ENCODE measurements at regions not wholly inside any gene's neighbourhood (a gene's known extent, or its start where the extent isn't known, plus 50 kb on each side); places are given as distances from the start of the nearest gene placed in this dataset.

- Mint-ChIP-seq H3K4me1 (ENCODE audit: unreplicated experiment) (no peaks in the 10 kb centered on the region), H3K27ac (ENCODE audit: unreplicated experiment) (no peak overlapping the region), H3K27me3 (ENCODE audit: unreplicated experiment) (peaks cover 2% of the 10 kb centered on the region), H3K36me3 (ENCODE audit: low read depth, unreplicated experiment) (no peaks in the 10 kb centered on the region), H3K9me3 (ENCODE audit: unreplicated experiment) (no peaks in the 10 kb centered on the region), H3K4me3 (ENCODE audit: unreplicated experiment) (no peak overlapping the region)
- no peak for DNase-seq (ENCODE audit: low spot score)
- TF ChIP-seq CTCF (IDR thresholded peaks at IDR 0.05; ENCODE audit: unreplicated experiment): no peak
These were observed 94.3 kb downstream of the AREG start for GRCh38 chr4:74539044-74539790.

GRCh38 chr4:74540193-74540592 is 95.3 kb downstream of the AREG start:
- no peak overlapping the region for H3K4me3 Mint-ChIP-seq (ENCODE audit: unreplicated experiment)
- H3K27ac Mint-ChIP-seq (ENCODE audit: unreplicated experiment): no peak overlapping the region
- TF ChIP-seq CTCF (IDR thresholded peaks at IDR 0.05; ENCODE audit: unreplicated experiment): no peak
- H3K36me3 Mint-ChIP-seq (ENCODE audit: low read depth, unreplicated experiment): no peaks in the 10 kb centered on the region
- H3K27me3 Mint-ChIP-seq (ENCODE audit: unreplicated experiment): peaks cover 2% of the 10 kb centered on the region
- DNase-seq (ENCODE audit: low spot score): no peak
- H3K9me3 Mint-ChIP-seq (ENCODE audit: unreplicated experiment): no peaks in the 10 kb centered on the region
- no peaks in the 10 kb centered on the region for H3K4me1 Mint-ChIP-seq (ENCODE audit: unreplicated experiment)

GRCh38 chr4:74541667-74542066 is 96.7 kb downstream of the AREG start:
- no peak for DNase-seq (ENCODE audit: low spot score)
- Mint-ChIP-seq H3K27ac (ENCODE audit: unreplicated experiment) (no peak overlapping the region), H3K4me3 (ENCODE audit: unreplicated experiment) (no peak overlapping the region), H3K4me1 (ENCODE audit: unreplicated experiment) (no peaks in the 10 kb centered on the region), H3K9me3 (ENCODE audit: unreplicated experiment) (no peaks in the 10 kb centered on the region), H3K27me3 (ENCODE audit: unreplicated experiment) (peaks cover 2% of the 10 kb centered on the region), H3K36me3 (ENCODE audit: low read depth, unreplicated experiment) (no peaks in the 10 kb centered on the region)
- TF ChIP-seq CTCF (IDR thresholded peaks at IDR 0.05; ENCODE audit: unreplicated experiment): no peak

GRCh38 chr4:74543231-74543781 is 98.4 kb downstream of the AREG start:
- TF ChIP-seq CTCF (IDR thresholded peaks at IDR 0.05; ENCODE audit: unreplicated experiment): no peak
- no peak overlapping the region for H3K27ac Mint-ChIP-seq (ENCODE audit: unreplicated experiment)
- H3K27me3 Mint-ChIP-seq (ENCODE audit: unreplicated experiment): peaks cover 2% of the 10 kb centered on the region
- H3K4me1 Mint-ChIP-seq (ENCODE audit: unreplicated experiment): no peaks in the 10 kb centered on the region
- H3K4me3 Mint-ChIP-seq (ENCODE audit: unreplicated experiment): no peak overlapping the region
- H3K9me3 Mint-ChIP-seq (ENCODE audit: unreplicated experiment): no peaks in the 10 kb centered on the region
- no peak for DNase-seq (ENCODE audit: low spot score)
- no peaks in the 10 kb centered on the region for H3K36me3 Mint-ChIP-seq (ENCODE audit: low read depth, unreplicated experiment)

- Mint-ChIP-seq H3K27me3 (ENCODE audit: unreplicated experiment) (peaks cover 2% of the 10 kb centered on the region), H3K36me3 (ENCODE audit: low read depth, unreplicated experiment) (no peaks in the 10 kb centered on the region), H3K4me1 (ENCODE audit: unreplicated experiment) (no peaks in the 10 kb centered on the region), H3K27ac (ENCODE audit: unreplicated experiment) (no peak overlapping the region), H3K9me3 (ENCODE audit: unreplicated experiment) (no peaks in the 10 kb centered on the region), H3K4me3 (ENCODE audit: unreplicated experiment) (no peak overlapping the region)
- no peak for TF ChIP-seq CTCF (IDR thresholded peaks at IDR 0.05; ENCODE audit: unreplicated experiment)
- DNase-seq (ENCODE audit: low spot score): no peak
These were observed 99.0 kb downstream of the AREG start for GRCh38 chr4:74543983-74544382.

All from endothelial cell (in vitro differentiated cells).